Smooth muscle cell (in vitro differentiated cells): ENCODE measurements at regions not wholly inside any gene's neighbourhood (a gene's known extent, or its start where the extent isn't known, plus 50 kb on each side); places are given as distances from the start of the nearest gene placed in this dataset.

Source experiments
- DNase-seq: peaks from one replicate; lab custom pipeline; 2025; ENCODE audit not compliant: unreplicated experiment; lab: John Stamatoyannopoulos, UW
- H2AFZ ChIP-seq: fragments of 200-600 bp; sonication (generic); 2 replicates; pipeline ENCODE4 v1.6.0; 2016; ENCODE audit warnings: antibody characterized with exemption, low read depth, mild to moderate bottlenecking
- H3F3A ChIP-seq: fragments of 200-600 bp; sonication (generic); 2 replicates; pipeline ENCODE4 v1.6.0; 2017; ENCODE audit warnings: antibody characterized with exemption, low read depth
- H3K27ac ChIP-seq: fragments of 200-600 bp; sonication (generic); 2 replicates; pipeline ENCODE4 v1.5.1; 2016; ENCODE audit warnings: low read depth, mild to moderate bottlenecking
- H3K27me3 ChIP-seq: fragments of 200-600 bp; sonication (generic); 2 replicates; pipeline ENCODE4 v1.6.1; 2016; ENCODE audit warnings: low read depth, mild to moderate bottlenecking
- H3K36me3 ChIP-seq: fragments of 200-600 bp; sonication (generic); 2 replicates; pipeline ENCODE4 v1.5.1; 2016; ENCODE audit warnings: low read depth
- H3K4me1 ChIP-seq: fragments of 200-600 bp; sonication (generic); 2 replicates; pipeline ENCODE4 v1.5.1; 2016; ENCODE audit warnings: low read depth
- H3K4me2 ChIP-seq: fragments of 200-600 bp; sonication (generic); 2 replicates; pipeline ENCODE4 v1.6.0; 2016; ENCODE audit warnings: mild to moderate bottlenecking
- H3K4me3 ChIP-seq: fragments of 200-600 bp; sonication (generic); 2 replicates; pipeline ENCODE4 v1.5.1; 2016; ENCODE audit warnings: mild to moderate bottlenecking
- H3K79me2 ChIP-seq: fragments of 200-600 bp; sonication (generic); 2 replicates; pipeline ENCODE4 v1.6.0; 2016; ENCODE audit warnings: low read depth, mild to moderate bottlenecking
- H3K9ac ChIP-seq: fragments of 200-600 bp; sonication (generic); 2 replicates; pipeline ENCODE4 v1.6.0; 2016; ENCODE audit warnings: low read depth
- H3K9me3 ChIP-seq: fragments of 200-600 bp; sonication (generic); replicated peaks from 2 replicates; pipeline ENCODE4 v1.5.1; 2016; ENCODE audit warnings: low read depth
- H4K20me1 ChIP-seq: fragments of 200-600 bp; sonication (generic); 2 replicates; pipeline ENCODE4 v1.6.0; 2016; ENCODE audit warnings: low read depth
- WGBS: methylation state at CpG from one replicate; pipeline ENCODE4 v1.1.7; 2016; ENCODE audit warnings: low lambda C conversion rate; 5-methylcytosine and 5-hydroxymethylcytosine counted together
- TF ChIP-seq, protein P1 (sequence below): fragments of 200-600 bp; sonication (generic); IDR thresholded peaks from 2 replicates; pipeline ENCODE4 v1.5.1; 2017; ENCODE audit warnings: borderline replicate concordance, mild to moderate bottlenecking, antibody characterized with exemption; ENCODE audit not compliant: insufficient read depth, poor library complexity, severe bottlenecking

DNA sequence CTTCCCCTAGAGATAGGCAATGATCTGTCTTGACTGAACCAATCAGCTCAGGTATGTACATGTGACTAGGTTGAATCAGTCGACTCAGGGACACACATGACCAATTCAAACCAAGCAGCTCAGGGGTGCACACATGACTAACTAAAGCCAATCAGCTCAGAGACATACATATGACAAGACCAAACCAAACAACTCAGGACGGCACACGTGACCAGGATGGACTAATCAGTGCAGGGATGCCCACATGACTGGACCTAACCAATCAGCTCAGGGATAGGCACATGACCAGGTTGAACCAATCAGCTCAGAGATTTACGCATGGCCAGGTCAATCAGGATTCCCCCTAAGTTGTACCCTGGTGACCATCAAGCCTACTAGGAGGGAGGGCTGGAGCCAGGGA is 310.3 kb downstream of the CDH26 start:
- Histone ChIP-seq H2AFZ (no peak overlapping the region), H3K9me3 (no peaks in the 10 kb centered on the region), H3K27me3 (peaks cover 6% of the 10 kb centered on the region), H3K4me3 (no peak overlapping the region), H3K4me1 (no peaks in the 10 kb centered on the region), H4K20me1 (no peaks in the 10 kb centered on the region), H3F3A (no peaks in the 10 kb centered on the region), H3K79me2 (no peaks in the 10 kb centered on the region), H3K9ac (no peak overlapping the region), H3K27ac (no peak overlapping the region), H3K36me3 (no peaks in the 10 kb centered on the region), H3K4me2 (no peak overlapping the region)
- WGBS = 90% methylated on average over 4 of the region's 4 CpGs
- DNase-seq = no peak
- TF ChIP-seq, protein P1, sequence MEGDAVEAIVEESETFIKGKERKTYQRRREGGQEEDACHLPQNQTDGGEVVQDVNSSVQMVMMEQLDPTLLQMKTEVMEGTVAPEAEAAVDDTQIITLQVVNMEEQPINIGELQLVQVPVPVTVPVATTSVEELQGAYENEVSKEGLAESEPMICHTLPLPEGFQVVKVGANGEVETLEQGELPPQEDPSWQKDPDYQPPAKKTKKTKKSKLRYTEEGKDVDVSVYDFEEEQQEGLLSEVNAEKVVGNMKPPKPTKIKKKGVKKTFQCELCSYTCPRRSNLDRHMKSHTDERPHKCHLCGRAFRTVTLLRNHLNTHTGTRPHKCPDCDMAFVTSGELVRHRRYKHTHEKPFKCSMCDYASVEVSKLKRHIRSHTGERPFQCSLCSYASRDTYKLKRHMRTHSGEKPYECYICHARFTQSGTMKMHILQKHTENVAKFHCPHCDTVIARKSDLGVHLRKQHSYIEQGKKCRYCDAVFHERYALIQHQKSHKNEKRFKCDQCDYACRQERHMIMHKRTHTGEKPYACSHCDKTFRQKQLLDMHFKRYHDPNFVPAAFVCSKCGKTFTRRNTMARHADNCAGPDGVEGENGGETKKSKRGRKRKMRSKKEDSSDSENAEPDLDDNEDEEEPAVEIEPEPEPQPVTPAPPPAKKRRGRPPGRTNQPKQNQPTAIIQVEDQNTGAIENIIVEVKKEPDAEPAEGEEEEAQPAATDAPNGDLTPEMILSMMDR = no peak

DNA sequence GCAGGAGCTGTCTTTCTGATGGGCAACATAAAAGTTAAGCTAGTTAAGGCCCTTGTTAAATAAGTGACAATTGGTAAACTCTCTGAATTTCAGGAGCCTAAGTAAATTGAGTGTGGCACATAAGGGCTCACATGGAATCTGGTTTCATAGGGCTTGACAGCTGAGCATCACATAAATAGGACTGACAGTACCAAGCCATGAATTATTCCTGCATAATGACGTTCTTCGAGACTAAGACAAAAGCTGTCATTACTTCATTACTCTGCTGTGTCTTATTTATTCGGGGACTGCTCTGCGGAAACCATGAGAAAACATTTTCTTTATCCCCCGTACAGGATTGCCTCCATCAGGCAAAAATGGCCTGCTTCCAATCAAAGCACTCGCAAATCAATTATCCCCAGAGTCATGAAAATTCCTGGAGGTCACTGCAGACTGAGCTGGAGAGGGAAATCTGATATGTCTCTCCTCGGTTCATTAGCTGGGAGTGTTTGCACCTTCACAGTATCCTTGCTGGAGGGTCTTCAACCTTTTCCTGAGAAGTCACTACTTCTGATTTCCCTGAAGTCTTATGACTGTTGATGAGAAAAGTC is 311.4 kb downstream of the CDH26 start:
- Histone ChIP-seq H3K9me3 (no peaks in the 10 kb centered on the region), H3K4me3 (no peak overlapping the region), H3K36me3 (no peaks in the 10 kb centered on the region), H3K4me1 (no peaks in the 10 kb centered on the region), H2AFZ (no peak overlapping the region), H3K4me2 (no peak overlapping the region), H4K20me1 (no peaks in the 10 kb centered on the region), H3F3A (no peaks in the 10 kb centered on the region), H3K9ac (no peak overlapping the region), H3K27me3 (no peaks in the 10 kb centered on the region), H3K79me2 (no peaks in the 10 kb centered on the region), H3K27ac (no peak overlapping the region)
- TF ChIP-seq, protein P1 = no peak
- DNase-seq = no peak
- 62% methylated on average over 7 of the region's 7 CpGs for WGBS

DNA sequence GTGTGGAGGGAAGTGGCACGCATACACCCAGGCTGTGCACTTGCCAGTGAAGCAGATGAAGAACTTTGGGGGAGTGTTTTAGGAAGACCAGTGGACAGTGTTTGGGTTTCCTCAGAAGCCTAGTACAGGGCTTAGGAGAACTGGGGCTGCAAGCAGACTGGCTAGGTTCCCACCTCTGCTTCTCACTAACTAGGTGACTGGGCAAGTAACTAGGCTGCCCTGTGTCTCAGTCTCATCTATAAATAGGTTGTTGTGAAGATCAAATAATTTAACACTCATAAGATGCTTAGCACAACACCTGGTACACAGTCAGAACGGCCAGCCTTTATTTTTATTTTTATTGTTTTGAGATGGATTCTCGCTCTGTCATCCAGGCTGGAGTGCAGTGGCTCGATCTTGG is 312.1 kb downstream of the CDH26 start:
- no peak overlapping the region for H3K9ac ChIP-seq
- H3K4me3 ChIP-seq = no peak overlapping the region
- H3K27ac ChIP-seq = no peak overlapping the region
- 95% methylated on average over 4 of the region's 4 CpGs for WGBS
- no peaks in the 10 kb centered on the region for H3K36me3 ChIP-seq
- no peak overlapping the region for H3K4me2 ChIP-seq
- H4K20me1 ChIP-seq = no peaks in the 10 kb centered on the region
- H3K9me3 ChIP-seq = no peaks in the 10 kb centered on the region
- DNase-seq = no peak
- no peaks in the 10 kb centered on the region for H3K4me1 ChIP-seq
- H2AFZ ChIP-seq = no peak overlapping the region
- TF ChIP-seq, protein P1 = no peak
- no peaks in the 10 kb centered on the region for H3F3A ChIP-seq
- H3K27me3 ChIP-seq = no peaks in the 10 kb centered on the region
- no peaks in the 10 kb centered on the region for H3K79me2 ChIP-seq

DNA sequence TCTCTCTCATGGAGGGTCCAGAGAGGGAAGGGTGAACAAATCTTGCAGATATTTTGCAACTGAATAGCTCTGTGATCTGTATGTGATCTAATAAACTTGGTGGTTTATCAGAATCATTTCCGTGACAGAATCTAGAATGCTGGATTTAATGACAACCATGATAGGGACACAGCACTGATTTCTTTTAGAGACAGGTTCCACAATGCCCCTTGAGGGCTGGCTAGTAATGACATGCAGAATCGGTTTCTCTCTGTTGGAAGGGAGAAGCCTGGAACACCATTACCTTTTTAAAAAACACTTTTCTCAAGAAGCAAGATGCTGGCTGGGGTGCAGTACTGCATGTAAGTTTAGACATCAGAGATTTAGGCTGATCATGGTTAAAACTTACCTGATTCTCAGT is 313.4 kb downstream of the CDH26 start:
- Histone ChIP-seq H3K4me1 (no peaks in the 10 kb centered on the region), H2AFZ (no peak overlapping the region), H3K79me2 (no peaks in the 10 kb centered on the region), H3K27ac (no peak overlapping the region), H3F3A (no peaks in the 10 kb centered on the region), H3K36me3 (no peaks in the 10 kb centered on the region), H3K27me3 (no peaks in the 10 kb centered on the region), H3K4me3 (no peak overlapping the region), H3K4me2 (no peak overlapping the region), H3K9ac (no peak overlapping the region), H3K9me3 (no peaks in the 10 kb centered on the region), H4K20me1 (no peaks in the 10 kb centered on the region)
- TF ChIP-seq, protein P1 = no peak
- no peak for DNase-seq
- 50% methylated on average over 2 of the region's 2 CpGs for WGBS
